K562 (cell line): ENCODE measurements at regions not wholly inside any gene's neighbourhood (a gene's known extent, or its start where the extent isn't known, plus 50 kb on each side); places are given as distances from the start of the nearest gene placed in this dataset.

Experiments
- GTF2A2 ChIP-seq: IDR thresholded peaks from 2 replicates; pipeline ENCODE4 v1.6.1; 2016; ENCODE audit warnings: mild to moderate bottlenecking, missing genetic modification characterization, missing compliant biosample characterization
- POLR2A ChIP-seq: fragments of 450-650 bp; conservative IDR thresholded peaks from 2 replicates; pipeline ENCODE4 v1.6.1; 2016

DNA sequence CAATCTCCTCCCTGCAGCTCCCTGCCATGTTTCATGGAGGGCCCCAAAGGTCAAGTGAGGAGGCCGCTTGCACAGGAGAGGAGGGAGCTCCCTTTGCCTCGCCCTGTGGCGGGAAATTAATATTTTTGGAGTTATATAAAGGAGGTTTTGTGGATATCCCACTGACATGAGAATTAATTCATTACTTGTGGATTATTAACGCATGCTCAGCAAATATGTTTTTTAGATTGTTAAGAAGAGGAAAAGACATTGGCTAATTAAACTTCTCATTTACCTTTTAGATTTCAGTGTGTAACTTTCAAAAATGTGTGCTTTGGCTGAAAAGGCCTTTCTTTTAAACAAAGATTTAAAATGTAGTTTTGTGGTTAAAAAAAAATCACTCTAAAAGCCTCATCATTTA lies 474.0 kb downstream of the SOCS6 start:
- TF ChIP-seq GTF2A2 (tag) (no peak), POLR2A (no peak)
